ENCODE measurements at regions not wholly inside any gene's neighbourhood (a gene's known extent, or its start where the extent isn't known, plus 50 kb on each side); places are given as distances from the start of the nearest gene placed in this dataset.
"Not testable (repeated sequence)": the region's sequence is repeated elsewhere in the genome, so short reads cannot be mapped to it uniquely, and the experiment has no call there.

DNA sequence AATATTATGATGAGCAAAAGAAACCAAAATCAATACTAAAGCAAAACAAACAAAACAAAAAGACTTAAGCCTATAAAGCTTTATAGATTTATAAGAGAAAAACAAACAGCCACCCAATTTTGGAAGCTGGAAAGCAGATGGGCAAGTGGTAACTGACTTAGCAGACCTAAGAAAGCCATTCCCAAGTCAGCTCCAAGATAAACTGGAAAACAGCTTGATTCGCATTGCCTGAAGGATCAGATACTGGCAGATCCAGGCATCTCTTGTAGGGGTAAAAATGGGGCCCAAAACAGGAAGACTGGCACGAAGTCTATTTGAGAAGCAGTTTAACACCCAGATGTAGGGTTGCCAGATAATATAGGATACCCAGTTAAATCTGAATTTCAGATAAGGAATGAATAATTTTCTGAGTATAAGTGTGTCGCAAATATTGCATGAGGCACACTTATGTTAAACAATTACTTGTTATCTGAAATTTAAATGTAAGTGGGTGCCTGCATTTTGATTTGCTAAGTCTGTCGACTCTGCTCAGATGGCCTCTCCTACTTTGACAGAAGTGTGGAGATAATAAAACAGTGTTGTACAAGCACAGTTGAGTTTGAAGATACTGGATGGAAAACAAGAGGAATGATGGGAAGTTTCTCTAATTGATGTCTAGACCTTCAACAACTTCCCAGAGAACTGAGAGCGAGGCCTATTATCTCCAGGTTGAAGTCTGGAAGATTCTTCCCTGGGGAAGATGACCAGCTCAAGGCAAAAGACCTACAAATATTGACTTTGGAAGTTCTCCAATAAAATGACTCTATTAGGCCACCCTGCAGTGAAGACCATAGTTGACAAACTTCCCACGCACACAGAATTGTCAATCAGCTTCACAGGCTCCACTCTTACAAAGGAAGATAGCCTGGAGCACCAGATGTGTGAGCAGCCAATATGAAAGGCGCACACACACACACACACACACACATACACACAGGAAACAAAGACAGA is 113.4 kb downstream of the FAM50B start:
- no peak for DNase-seq (ENCODE audit: low read depth)

DNA sequence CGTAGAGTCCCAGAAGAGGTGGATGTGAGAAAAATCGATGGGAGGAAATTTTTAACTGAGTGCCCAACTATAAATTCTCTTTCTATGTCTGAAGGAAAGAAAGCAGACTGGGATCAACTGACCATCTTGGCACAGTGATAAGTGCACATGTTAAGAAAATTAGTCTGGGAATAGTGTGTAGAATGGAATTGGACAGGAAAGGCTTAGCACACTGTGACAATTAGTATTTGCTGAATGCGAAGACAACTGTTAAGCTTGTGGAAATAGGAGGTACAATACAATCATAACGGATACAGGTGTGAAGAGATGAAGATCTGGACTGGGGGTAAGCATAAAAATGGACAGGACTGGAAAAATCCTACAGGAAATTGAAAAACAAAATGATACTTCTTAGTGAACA is 114.3 kb downstream of the FAM50B start:
- no peak for DNase-seq (ENCODE audit: low read depth)

DNA sequence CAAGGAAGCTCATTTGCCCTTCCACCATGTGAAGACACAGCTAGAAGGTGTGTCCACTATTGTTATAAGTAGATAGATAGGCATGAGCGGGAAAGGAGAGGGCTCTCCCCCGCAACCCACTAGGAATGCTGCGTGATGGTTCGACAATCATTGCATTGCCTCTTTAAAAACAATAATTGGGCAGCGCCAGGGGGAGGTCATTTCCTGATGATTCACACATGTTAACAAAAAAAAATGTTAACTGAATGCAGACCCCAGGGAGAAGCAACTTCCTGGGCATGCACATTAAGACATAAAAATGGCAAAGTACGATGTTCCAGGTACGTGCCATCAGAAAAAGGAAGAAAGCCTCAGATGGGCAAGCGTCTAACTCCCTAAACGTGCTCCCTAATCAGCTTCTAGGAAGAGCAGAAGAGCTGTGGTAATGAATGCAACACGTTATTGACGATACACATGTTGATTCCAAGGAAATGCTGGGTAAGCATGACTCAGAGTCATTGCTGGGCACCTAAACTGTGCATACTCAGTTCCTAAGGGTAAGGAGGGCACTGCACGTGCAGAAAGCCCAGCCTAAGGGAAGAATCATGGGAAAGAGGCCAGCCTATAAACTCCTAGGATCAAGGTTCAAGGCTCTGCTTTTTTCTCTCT is 113.7 kb downstream of the FAM217A start:
- DNase-seq (ENCODE audit: low read depth), result no peak

DNA sequence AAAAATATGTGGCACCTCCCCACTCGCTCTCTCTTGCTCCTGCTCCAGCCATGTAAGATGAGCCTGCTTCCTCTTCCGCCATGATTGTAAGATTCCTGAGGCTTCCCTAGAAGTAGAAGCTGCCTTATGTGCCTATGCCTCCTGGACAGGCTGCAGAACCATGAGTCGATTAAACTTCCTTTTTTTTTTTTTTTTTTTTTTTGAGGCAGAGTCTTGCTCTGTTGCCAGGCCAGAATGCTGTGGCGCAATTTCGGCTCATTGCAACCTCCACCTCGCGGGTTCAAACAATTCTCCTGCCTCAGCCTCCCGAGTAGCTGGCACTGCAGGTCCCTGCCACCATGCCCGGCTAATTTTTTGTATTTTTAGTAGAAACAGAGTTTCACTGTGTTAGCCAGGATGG is 112.5 kb downstream of the FAM217A start:
- DNase-seq (ENCODE audit: low read depth), result no peak

DNA sequence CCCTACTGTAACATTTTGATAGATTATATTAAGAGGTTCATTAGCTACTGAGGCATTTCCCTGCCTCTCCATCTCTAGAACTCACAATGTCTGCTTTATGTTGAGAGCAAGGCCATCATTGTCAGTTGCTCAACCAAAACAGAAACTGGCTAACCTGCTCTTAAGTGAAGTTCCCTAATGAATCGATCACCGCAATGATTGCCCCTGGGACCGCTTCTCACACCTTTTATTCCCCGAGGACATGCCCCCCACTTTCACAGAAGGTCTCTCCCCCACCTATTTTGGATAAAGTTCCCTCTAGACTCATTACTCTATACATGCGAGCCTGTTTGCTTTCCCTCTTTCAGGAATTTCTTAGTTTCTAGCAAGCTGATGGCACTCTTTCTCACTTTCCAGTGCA is 108.8 kb downstream of the FAM217A start:
- DNase-seq (ENCODE audit: low read depth), result no peak

DNA sequence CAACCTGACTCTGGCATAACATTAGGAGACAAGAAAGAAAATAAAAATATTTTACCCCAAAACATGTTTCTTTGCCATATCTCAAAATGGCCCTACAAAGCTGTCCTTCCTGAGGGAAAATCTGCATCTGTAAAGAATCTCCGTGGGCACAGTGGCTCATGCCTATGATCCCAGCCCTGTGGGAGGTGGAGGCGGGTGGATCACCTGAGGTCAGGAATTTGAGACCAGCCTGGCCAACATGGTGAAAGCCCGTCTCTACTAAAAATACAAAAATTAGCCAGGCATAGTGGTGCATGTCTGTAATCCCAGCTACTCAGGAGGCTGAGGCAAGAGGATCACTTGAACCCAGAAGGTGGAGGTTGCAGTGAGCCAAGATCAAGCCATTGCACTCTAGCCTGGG is 105.8 kb downstream of the FAM217A start:
- DNase-seq (ENCODE audit: low read depth), result not testable (repeated sequence)

DNA sequence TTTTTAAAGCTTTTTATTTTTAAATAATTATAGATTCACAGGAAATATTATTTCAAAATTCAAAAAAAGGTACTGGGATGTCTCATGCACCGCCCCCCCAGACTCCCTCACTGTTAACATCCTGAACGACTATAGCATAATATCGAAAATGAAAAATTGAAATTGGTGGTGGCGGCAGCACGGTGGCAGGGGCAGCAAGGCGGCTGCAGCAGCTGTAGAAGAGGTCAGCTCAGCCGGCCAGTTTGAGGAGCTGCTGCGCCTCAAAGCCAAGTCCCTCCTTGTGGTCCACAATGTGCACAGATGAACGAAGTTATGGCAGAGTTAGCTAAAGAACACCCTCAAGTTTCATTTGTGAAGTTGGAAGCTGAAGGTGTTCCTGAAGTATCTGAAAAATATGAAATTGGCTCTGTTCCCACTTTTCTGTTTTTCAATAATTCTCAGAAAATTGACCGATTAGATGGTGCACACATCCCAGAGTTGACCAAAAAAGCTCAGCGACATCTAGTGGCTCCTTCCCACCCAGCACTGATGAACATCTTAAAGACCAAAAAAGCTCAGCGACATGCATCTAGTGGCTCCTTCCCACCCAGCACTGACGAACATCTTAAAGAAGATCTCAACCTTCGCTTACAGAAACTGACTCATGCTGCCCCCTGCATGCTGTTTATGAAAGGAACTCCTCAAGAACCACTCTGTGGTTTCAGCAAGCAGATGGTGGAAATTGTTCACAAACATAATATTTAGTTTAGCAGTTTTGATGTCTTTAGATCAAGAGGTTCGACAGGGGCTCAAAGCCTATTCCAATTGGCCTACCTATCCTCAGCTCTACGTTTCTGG is 100.8 kb downstream of the FAM217A start:
- DNase-seq (ENCODE audit: low read depth), result peak; percentile 51

DNA sequence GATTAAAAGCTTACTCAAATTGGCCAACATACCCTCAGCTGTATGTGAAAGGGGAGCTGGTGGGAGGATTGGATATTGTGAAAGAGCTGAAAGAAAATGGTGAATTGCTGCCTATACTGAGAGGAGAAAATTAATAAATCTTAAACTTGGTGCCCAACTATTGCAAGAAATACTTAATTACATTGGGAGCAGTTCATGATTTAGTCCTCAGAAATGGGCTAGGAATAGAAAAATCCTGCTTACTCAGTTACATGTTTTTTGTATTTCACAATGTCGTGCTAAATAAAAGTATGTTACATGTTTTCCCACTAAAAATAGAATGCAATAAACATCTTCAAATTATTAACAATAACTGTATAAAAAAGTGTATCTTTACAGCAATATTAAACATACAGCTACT is 100.0 kb downstream of the FAM217A start:
- DNase-seq (ENCODE audit: low read depth), result not testable (repeated sequence)

DNA sequence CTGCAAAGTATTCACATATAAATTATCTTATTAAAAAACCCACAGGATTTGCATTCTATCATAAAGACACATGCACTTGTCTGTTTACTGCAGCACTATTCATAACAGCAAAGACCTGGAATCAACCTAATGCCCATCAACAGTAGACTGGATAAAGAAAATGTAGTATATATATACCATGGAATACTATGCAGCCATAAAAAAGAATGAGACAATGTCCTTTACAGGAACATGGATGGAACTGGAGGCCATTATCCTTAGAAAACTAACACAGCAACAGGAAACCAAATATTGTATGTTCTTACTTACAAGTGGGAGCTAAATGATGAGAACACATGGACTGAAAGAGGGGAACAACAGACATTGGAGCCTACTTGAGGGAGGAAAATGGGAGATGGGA is 97.0 kb downstream of the FAM217A start:
- no peak for DNase-seq (ENCODE audit: low read depth)

DNA sequence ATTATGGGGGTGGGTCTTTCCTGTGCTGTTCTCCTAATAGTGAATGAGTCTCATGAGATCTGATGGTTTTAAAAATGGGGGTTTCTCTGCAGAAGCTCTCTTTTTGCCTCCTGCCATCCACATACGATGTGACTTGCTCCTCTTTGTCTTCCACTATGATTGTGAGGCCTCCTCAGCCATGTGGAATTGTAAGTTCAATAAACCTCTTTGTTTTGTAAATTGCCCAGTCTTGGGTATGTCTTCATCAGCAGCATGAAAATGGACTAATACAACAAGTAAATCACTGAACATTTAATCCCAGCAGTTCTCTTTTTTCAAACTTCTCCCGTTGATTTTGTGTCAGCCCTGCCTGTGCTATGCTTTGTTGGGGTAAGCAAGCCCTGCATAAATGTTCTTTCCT is 95.2 kb downstream of the FAM217A start:
- no peak for DNase-seq (ENCODE audit: low read depth)

DNA sequence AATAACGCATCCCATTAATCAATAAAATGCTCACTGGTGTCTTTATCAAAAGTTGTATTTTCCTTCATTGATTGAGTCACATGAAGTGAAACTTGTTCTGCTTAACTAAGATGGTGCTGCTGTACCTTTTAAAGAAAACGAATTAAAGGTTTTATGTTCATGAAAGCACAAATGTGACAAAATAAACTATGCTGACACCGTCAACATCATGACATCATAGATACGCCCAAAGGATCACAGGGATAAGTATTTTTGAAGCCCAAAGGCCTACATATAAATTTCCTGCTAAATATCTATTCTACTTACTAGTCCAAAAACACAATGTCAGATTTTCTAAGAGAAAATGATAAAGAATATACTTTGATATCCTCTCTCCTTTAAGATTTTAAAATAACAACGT is 94.4 kb downstream of the FAM217A start:
- no peak for DNase-seq (ENCODE audit: low read depth)

DNA sequence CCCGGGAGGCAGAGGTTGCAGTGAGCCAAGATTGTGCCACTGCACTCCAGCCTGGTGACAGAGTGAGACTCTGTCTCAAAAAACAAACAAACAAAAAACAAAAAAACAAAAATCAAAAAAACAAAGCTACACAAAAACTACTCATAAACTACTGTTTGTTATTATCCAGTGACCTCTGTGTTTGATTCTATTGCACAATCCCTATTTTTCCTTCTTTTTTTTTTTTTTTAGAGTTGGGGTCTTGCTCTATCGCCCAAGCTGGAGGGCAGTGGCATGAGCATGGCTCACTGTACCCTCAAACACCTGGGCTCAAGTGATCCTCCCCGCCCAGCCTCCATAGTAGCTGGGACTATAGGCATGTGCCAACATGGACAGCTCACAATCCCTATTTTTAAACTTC is 92.7 kb downstream of the FAM217A start:
- no peak for DNase-seq (ENCODE audit: low read depth)

DNA sequence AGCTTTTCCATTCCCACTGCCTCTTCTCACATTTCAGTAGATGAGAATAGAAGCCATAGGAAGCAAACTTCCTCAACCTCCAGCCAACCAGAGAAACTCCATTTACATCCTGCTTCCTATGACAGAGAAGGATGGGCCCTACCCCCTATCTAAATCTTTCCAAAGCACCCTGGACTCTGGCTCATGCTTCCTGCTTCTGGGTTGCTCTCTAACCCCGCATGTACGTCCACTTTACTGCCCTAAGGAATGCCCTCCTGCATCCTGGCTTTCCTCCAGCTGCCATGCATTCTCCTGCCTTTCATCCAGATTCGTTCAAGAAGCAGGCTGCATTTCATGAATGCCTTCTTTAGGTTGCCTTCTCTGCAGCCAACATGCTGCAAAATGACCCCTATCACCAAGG is 91.9 kb downstream of the FAM217A start:
- DNase-seq (ENCODE audit: low read depth), result no peak

DNA sequence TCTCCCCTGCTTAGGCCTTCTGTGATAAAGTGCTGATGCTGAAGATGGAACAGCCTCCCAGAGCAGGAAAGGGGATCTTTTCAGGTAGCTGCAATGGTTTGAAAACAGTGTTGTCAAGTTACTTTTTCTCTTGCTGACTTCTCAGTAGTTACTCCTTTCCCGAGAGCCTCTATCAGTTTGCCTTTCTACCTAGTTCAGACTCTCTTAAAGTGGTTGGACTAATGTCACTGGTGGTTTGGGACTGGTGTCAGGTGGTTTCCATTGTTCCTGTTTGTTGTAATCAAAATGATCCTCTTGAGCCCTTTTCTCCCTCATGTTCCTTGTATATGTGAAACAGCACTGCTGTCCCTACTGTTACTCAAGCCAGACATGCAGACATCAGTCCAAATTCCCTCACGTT is 91.4 kb downstream of the FAM217A start:
- no peak for DNase-seq (ENCODE audit: low read depth)

DNA sequence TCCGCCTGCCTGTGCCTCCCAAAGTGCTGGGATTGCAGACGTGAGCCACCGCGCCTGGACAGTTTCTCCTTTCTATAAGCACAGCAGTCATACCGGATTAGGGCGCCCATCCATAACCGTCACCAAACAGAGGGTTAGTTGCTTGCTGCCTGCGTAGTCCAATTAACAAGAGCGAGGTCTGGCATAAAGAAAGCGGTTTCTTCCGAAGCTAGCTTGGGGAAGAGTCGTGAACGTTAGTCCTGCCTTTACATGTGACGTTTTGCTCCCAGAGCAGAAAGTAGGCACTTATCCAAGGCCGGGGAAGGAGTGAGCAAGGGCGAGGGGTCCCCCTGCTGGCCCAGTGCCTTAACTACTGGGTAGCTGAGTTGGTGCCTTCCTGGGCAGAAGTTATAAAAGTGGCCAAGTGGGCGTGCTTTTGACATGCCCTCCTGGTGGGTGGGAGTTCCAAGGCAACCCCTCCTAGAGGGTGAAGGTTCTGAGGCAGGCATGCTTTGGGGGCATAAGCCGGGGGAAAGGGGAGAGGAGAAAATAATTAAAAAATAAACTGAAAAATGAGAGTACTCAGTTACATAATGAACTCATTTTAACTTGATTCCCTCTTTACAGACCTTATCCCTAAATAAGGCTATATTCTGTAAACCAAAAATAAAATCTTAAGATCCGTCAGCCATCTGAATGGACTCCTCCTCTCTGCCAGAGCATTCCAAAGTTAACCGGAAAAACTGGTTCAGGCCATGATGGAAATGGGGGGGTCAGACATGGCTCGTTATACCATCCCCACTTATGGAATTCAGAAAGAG is 88.0 kb downstream of the FAM217A start:
- no peak for DNase-seq (ENCODE audit: low read depth)

DNA sequence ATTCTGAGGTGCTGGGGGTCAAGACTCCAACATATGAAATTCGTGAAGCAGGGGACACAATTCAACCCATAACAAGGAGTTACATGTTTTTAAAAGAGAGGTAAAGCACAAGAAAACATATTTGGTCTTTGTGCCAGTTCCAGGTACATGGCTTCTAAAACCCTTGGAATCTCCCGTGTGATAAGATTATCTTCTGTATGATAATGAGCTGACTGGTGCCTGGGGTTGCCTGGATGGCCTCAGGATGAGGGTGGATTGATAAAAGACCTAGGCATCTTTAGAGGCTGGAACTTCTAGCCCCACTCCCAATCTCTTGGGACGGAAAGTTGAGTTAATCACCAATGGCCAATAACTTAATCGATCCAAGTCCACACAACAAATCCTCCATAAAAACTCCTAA is 87.0 kb downstream of the FAM217A start:
- DNase-seq (ENCODE audit: low read depth), result no peak

DNA sequence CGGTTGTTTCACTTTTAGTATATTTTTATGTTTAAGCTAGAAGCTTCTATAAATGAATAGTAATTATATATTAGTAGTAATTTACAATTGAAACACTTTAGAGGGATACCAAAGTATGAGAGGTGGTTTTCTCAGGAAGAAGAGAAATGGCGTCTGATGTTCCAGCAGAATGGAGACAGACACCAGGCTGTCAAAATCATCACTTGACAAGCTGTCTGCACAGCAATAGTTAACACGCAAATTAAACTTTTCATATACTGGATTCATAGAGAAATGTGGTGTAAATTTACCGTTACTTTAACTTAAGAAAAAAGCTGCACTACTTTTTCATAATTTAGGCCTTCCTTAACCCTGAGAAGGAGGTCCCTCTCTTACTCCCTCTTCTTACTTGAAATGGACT is 82.6 kb downstream of the FAM217A start:
- no peak for DNase-seq (ENCODE audit: low read depth)

DNA sequence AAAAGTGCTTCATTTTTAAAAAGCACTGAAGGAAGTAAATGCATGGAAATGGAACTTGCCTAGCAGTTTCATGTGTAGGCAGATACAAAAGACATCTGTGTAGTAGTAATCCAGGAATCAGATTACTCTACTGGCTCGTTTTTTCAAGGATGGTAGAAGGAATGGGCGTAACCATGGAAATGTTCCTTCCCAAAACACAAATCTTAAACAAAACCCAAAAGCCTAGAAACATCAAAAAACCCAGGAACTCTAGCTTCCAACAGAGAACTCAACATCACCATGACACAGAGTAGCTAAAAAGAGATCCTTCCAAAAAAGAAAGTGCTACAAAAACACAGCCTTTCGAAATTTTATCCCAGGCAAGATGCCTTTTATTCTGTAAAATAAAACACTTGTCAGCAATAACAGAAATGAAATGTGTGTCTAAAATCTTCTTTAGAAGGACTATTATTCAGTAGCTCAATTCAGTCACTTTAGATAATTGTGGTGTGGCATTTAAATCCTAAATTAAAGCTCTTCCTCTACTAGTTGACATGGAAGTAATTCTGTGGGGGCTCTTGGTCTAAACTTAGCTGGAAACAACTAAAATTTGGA is 81.7 kb downstream of the FAM217A start:
- no peak for DNase-seq (ENCODE audit: low read depth)

DNA sequence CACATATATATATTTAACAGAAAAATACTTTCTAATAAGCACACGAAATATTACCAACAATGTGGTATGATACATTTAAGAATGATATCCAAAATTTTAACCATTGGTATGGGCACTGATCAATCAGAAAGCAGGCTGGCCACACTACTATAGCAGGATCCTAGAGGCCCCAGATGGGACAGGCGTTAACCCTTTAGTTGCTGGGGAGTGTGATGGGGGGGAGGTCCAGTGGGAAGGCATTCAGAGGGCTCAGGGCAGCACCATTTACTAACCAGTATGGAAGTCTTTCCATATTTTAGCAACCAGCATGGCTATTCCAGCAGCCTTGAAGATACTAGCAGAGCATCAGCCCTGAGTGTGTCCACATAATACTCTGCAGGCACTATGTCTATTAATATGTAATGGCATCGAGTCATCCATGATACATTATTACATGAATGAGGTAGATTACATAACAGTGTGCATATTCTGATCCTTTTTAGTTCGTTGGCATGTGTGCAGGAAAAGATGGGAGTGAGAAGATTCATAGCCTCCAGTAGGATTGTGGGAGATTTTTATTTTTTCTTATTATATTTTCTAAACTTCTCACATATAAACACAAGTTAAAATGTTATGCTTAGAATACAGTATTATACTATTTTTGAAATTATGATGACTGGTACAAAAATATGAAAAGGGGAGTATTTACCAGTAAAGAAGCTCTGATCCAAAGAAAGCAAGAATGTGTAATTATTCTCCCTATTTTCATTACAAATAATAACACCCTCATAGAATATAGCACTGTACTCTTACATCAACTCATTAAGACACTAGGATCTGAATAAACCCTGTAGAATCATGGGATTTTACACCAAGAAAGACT is 78.9 kb downstream of the FAM217A start:
- no peak for DNase-seq (ENCODE audit: low read depth)

DNA sequence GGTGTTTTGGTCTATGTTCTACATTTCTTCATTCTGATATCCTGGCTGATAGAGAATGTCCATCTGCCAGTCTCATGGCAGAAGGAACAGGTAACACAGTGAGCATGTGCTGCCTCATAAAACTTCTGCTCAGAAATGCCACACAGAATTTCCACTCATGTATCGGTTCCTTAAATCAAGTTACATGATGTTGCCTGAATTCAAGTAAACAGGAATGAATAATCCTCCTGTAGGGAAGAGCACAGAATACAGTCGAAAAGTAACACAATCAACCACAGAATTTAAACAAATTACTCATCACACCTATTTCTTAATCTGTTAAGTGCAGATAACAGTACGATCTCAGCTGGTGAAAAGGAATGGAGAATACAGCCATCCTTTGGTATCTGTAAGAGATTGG is 74.7 kb downstream of the FAM217A start:
- DNase-seq (ENCODE audit: low read depth), result no peak
